NCI-H1436 (cell line): ENCODE measurements at regions not wholly inside any gene's neighbourhood (a gene's known extent, or its start where the extent isn't known, plus 50 kb on each side); places are given as distances from the start of the nearest gene placed in this dataset.

Source experiments
- DNase-seq: peaks from one replicate; lab custom pipeline; 2025; lab: John Stamatoyannopoulos, UW

DNA sequence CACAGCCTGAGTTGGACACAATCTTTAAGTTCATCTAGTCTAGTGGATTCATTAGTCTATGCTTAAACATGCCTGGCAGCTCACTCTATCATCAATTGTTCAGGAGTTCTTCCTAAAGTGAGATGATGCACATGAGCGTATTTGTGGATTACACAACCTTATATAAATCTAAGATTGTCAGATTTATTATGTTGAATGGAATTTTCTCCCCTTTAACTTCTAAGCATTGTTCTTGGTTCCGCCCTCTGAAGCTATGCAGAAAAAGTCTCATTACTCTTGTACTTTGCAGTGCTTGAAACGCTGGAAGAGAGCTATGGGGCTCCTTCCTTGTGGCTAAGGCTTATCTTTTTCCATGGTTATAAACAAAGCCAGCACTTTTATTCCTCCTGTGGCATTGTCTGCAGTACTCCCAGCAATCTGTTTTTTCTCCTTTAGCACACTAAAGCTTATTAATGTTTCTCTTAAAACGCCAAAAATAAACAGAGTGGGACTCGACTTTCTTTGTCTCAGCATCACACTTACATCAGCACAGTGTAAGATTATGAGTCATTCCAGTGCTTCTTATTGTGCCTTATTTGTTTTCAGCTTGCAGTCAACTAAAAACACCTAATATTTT, 316.8 kb upstream of the CAMK1G start:
- DNase-seq: no peak

DNA sequence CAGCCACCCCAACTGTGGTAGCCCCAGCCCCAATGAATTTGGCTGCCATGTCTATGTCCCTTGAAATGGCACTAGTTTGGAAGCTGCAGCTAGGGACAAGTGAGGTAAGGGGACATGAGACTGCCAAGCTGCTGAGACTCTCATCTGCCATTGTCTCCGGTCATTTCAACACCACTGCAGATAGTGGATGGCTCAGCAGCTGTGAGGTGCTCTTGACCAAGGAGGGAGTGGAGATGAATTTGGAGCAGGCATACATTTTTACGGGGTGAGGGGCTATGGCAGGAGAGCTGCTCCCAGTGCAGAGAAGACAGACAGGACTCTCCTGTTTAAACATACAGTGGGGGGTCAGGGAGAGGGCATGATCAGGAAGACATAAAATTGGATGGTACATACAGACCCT, 315.5 kb upstream of the CAMK1G start:
- no peak for DNase-seq

DNA sequence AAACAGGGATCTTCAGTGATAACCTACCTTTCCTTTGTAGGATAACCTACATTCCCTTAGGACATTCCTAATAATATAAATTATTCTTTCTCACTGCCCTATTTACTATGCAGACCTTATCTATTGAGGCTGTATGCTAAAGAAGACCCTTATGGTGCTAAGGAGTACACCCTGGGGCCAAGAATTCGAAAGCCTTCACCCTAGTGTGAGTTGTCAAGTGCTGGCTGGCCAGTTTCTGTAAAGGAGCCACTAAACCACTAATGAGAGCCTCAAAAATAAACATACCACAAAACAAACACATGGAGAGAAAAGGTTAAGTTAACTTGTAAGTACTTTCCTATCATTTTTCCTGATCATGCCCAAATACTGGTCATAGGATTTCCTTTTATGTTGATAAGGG, 315.0 kb upstream of the CAMK1G start:
- DNase-seq: no peak

DNA sequence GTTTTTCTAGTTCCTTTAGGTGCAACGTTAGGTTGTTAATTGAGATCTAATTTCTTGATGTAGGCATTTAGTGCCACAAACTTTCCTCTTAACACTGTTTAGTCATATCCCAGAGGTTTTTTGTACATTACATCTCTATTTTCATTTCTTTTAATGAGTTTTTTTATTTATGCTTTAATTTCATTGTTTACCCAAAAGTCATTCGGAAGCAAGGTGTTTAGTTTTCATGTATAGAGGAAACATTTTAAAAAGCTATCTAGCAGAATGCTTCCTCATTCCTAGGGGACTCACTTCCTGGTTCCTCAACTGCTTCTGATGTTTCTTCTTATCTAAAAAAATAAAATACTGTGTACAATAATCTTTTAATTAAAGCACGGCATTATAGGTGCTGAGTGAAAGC, 307.2 kb upstream of the CAMK1G start:
- no peak for DNase-seq

DNA sequence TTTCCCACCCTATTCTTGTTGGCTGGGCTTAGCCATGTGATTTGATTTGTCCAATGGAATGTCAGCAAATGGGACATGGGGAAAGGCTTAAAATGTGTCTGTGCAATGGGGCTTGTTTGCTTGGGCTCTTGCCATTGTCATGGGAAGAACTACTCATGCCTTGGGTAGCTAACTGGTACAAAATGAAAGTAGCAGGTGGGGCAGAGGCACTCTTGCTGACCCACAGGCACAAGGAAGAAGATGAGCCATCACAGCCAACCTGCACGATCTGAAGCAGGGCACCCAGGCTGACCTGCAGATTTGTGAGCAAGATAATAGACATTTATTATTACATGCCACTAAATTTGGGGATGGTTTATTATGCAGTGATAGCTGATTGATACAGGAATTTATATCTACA, 305.9 kb upstream of the CAMK1G start:
- DNase-seq: no peak

DNA sequence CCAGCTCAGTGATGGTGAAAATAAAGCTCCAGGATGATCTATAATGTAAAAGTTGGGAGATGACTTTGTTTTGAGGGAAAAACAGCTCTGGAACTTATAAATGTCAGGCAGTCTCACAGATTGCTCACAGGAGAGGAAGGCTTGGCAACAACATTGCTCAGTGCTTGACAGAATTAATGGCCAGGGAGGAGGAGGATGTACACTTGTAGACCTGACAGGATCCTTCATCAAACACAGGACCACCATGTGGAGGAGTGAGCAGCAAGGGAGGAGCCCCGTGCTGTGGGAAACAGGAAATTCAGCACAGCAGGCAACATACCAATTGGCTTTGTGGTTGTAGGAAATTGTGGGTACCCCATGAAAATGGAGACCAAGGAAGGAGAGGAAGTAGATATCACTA, 291.8 kb upstream of the CAMK1G start:
- no peak for DNase-seq

DNA sequence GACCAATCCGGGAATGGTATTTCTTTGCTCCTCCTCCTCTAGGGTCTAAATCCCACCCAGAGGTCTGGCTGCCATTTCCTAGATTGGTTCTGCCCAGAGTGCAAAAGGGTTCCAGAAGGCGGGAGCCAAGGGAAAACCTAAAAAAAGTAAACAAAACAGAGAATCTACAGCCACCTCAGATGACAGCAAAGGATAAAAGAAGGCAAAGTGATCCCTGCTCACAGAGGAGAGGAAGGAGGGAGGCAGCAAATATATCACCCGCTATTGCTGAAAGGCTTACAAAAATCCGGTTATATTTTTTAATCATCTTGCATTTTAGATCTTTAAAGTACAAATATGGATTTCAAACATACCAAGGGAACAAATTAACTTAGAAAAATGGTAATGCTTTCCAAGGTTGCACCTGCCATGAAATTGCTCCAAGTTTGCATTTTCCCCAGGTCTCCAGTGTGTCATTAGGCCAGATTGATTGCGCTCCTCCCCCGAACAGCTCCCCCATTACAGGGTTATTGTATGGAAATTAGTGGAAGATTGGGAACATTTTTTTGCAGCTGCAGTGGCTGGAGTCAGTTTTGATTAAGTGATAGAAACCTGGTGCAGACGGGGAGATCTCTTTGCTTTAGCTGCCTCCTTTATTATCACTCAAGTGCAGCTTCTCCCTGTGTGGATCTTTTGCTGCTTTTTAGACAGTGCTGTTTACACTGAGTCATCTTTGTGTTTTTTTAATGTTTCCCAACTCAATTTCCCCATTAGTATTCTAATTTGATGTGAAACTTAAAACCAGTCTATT, 280.5 kb upstream of the CAMK1G start:
- DNase-seq: peak; percentile 10

DNA sequence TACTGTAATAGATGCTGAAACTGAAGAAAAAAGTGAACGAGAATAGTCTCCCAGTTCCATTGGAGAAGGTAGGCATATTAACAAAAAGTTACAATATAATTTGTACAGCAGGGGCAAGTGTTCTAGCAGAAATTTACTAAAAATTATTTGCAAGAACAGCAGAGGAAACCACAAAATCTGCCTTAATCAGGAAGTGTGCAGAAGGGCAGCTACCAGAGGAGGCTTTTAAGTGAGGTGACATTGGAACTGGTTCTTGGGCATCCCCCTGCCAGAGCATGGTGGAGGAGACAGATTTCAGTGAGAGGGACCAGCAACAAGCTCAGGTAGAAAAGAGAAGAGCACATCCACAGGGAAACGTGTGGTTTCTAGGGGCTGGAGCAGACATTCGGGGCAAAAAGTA, 279.3 kb upstream of the CAMK1G start:
- no peak for DNase-seq

DNA sequence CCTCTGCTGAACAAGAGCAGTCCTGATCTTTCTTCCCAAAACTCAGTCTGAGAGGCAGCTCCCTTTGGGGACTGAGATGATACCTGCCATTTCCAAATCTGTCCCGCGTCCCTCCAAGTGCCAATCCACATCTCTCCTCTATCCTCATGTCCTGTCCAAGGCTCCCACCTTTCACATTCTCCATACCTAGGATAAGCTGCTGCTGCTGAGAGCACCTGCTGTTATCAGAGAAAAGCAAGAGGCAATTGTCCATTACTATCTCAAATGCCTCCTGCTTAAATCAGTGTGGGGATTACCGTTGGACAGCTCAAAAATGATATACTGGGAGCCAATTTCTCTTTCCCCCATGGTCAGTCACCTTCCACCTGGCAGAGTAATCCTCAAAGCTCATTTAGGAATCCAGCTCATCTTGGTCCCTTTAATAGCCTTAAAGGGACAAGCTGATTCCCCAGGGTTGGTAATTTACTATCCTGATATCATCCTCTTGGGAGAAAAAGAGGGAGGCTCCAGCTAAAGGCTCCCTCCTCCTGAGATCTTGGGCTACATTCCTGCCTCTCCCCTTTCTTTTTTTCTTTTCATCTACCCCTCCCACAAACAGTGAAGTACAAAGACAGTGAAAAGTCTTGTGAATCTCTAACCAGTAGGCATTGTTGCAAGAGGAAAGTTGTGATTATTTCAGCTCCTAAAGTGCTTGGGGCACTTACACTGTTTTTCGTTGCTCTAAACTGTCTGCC, 278.1 kb upstream of the CAMK1G start:
- DNase-seq: no peak

DNA sequence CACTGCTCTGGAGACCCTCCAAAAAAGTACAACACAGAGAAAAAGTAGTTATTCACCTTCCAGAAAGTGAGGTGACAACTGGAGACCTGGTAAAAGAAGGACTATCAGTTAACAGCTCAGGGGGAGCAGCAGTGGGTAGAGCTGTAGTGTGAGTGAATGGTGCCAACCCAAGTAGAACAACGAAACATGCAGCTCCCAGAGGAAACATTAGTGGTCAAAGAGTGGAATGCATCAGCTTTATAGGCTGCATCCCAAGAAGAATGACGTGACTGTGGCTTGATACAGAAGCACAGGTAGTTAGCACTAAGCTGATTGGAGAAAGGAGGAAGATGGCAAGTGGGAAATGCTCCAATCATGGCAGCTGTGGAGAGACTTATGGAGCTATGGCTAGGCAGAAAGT, 275.7 kb upstream of the CAMK1G start:
- no peak for DNase-seq

DNA sequence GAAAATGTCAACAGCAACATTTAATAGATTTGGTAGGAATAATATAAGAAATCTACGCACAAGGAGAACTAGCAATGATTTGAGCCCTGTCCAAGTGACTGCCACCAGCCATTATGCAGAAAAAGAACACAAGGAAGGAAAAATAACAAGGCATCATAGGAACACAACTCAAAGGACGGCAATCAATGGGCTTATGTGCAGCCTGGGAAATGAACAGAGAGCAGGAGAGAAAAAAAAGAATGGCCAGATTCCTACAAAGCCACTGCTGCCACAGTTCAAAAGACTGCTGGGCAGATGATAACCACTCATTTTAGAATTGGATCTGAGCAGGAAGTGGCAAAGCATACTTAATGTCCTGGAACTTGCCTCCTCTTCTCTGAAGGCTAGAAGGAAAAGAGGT, 274.3 kb upstream of the CAMK1G start:
- no peak for DNase-seq

DNA sequence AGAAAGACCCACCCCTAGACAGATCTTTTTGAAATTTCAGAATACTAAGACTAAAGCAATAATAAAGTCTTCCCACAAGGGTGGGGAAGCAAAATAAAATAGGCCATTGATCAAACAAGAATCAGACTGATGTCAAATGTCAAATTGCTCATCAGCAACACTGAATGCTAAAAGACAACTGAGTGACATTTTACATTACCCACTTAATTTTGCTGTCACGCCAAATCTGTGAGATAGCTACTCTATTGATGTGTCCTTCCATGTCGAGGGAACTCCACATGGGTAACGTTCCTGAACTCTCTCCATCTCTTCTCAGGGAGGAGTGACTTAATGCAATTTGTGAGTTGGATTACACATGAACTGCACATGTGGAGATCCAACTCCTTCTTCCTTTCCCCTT, 271.7 kb upstream of the CAMK1G start:
- DNase-seq: no peak

DNA sequence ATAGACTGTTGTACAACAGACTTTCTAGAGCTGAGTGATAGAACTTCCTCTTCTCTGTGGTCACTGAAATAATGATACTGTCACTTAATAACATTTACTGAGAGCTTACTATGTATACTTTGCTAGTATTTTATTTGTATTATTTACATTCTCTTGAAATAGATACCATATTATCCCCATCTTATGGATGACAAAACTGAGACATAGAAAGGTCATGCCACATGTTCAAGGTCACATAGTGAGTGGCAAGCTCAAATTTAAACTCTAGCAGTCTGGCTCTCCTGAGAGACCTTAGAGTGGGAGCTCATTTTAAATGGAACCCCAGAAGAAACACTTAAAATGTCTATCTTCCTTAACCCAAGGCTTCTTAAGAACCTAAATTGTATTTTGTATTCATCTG, 266.6 kb upstream of the CAMK1G start:
- no peak for DNase-seq

DNA sequence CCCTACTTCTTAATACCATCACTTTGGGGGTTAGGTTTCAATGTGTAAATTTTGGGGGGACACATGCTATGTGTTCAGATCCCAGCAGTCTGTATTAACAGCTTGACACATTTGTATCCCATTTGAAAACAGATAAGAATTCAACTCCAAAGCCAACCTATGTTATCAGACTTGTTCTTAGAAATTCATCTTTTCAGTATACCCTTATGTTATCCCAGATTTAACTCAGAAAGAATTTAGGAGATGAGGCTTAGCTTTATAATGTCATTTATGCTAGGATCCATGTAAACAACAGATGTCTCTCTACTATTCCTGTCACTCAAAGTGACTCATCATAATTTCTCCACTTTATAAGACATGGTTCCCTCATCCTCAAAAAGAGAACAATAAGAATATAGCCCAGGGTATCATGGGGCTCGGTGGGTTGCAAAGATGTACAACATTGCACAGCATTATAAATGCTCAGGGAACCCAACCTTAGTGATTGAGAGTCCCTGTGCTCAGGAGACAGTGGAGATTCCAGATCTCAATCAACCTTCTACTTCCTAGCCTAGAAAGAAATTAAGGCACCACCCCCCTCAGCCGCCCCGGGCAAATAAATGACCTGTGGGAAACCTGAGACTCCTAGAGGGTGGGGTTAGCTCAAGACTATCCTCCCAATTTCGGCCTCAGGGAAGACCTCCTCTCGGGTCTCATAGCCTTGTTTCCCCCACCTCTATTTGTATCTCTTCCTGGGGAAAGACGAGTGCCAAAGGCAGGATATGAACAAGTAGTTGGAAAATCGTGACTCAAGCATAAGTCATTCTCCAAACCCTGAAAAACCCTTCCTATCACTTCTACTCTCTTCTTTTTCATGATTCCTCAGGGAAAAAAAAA, 265.1 kb upstream of the CAMK1G start:
- no peak for DNase-seq

DNA sequence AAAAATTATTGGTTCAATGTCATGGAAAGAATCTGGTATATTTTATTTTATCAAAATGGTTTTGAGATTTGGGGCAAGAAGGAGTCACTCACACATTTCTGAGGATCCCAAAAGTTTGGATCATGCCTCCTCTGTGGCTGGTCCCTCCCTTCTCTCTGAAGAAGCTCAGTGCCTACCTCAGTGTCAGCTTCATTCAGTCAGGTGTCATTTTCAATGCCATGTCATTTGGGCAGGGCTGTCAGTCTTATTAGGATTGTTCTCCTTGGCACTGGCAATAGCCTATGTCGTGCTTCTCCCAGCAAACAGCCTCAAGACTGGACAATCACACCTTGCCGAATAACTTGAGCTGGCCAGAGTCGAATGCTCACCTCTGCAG, 264.5 kb upstream of the CAMK1G start:
- no peak for DNase-seq

DNA sequence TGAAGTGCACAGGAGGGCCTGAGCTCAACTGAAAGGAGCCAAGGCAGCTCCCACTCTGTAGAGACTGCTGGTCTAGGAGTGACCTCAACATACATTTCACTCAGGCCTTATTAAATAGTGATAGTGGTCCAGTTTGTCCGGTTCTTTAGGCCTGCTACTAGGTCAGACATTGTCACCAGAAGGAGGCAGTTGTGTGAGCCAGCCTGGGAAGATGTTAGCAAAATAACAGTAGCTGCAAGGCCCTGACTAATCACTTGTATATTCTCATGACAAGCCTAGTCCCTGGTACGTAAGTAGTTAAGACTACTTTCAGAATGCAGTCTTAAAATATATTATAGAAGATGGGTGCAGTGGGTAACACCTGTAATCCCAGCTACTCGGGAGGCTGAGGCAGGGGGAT, 264.0 kb upstream of the CAMK1G start:
- no peak for DNase-seq

DNA sequence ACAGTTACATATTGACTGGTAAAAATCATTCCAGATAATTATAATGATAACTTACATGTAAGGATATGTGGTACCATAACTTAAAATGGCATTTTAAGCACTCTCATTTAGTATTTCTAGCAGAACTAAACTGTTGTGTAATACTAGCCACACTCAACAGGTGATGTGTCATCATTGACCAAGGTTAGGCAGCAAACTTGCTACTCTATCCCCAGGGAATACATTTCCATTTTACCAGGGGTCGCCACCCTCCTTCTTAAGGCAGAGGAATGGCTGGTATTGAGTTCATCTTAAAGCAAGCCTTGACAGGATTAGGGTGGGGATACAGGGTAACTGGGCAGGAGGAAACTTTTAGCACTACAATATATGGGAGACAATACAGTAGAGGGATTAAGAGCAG, 259.8 kb upstream of the CAMK1G start:
- DNase-seq: no peak

DNA sequence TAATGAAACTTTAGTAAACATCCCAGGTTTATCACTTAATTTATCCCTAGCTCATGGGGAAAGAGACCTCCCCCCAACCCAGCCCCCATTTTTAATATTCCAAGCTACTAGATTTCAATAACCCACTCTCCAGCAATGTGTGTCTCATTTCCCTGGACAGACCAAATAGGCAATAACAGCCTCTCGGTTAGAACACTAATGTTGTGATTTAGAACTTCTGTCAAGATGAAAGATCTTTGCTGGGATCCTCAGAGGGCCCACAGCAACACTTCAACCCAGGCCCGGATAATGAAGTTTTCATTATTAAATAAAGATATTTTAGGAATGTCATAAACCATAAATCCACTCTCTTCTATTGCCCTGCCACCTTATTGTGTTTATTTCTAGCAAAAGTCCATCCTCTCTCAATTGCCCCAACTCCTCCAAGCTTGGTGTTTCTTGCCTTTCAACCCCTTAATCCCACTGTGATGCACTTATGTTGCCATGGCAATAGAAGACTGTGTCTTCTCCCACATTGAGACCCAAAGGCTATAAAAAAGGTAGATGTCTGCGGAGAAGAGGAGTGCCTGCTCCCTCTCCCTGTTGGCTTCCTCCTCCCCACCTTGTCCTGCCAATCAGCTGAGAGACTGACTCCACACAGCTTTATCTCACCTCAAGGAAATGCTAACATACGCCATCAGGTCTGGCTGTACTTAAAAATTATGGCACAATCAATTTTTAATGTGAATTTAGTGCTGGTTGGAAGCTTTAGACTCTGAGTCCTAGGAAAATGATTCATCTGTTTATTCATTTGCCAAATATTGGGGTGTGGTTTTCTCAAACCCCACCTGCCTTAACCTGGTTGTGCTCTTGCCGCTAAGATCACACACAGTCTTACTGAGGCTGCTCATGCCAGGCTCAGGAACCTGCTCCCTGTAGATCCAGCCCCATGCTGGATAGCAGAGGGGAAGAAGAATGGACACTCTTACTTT, 258.3 kb upstream of the CAMK1G start:
- no peak for DNase-seq

DNA sequence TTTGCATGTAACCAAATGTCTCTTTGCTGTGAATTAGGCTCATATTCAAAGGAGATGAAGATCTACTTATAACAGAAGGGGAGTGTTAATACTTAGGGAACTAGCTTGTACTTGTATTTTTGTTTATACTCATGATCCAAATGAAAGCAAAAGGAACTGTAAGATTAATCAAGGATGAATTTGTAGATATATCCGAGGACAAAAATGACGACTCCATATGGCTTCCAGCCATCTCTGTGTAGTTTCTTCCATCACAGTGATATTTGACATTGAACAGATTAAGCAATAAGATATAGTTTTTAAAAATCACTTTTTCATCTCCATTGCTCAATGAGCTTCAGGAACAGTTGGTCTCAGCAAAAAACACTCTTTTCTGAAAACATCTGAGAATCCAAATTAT, 257.4 kb upstream of the CAMK1G start:
- DNase-seq: no peak

DNA sequence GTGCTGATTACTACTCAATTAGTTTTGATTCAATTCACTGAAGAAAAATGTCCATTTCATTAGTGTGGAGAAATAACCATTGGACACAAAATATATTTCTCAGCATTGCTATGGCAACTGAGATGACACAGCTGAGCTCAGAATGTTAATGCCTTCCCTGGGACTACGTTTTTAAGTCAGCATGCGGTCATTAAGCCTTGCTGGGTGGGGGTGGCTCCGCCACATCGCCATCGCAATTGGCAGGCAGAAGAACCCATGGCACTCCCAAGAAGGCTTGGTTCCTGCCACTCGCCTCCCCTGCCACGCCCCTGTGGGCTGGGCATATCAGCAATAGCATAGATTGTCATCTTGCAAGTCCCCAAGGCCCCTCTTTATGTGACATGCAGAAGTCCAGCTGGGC, 256.7 kb upstream of the CAMK1G start:
- DNase-seq: no peak

DNA sequence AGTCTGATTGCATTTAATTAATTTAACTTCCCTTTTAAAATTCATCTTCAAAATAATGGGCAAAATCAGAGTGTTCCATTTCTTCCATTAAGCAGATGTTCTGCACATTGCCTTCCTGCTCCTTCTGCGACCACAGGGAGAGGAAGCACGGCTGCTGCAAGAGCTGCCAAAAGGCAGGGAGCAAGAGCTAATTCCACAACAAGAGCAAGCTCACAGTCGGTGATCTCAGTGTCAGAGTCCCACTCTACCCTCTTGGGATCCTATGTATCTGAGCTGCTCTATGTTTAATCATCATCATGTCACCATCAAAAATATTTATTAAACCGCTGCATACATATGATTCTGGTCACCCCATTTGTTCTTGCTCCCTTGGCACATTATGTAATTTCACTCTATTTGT, 255.3 kb upstream of the CAMK1G start:
- DNase-seq: no peak
